ENCODE measurements at regions not wholly inside any gene's neighbourhood (a gene's known extent, or its start where the extent isn't known, plus 50 kb on each side); places are given as distances from the start of the nearest gene placed in this dataset.

GRCh38 chr2:582792-583528 lies 94.2 kb downstream of the TMEM18 start:
- TF ChIP-seq CTCF (conservative IDR thresholded peaks at IDR 0.05 in 1 of 2, IDR thresholded peaks at IDR 0.05 in 1 of 2; ENCODE audit: low read depth in 1 of 2, low read length in 2 of 2) (no peak), EZH2 (IDR thresholded peaks at IDR 0.05; ENCODE audit: low read length, missing control alignments) (no peak)
